Nucleus accumbens (tissue), 56 donors: ENCODE measurements at regions not wholly inside any gene's neighbourhood (a gene's known extent, or its start where the extent isn't known, plus 50 kb on each side); places are given as distances from the start of the nearest gene placed in this dataset.
A peak's percentile ranks its signal among the peaks of the same experiment; 100 is the strongest.

ENCODE experiments used
- DNase-seq, 56 donors: peaks; one replicate each; lab custom pipeline; 2025; lab: John Stamatoyannopoulos, UW

DNA sequence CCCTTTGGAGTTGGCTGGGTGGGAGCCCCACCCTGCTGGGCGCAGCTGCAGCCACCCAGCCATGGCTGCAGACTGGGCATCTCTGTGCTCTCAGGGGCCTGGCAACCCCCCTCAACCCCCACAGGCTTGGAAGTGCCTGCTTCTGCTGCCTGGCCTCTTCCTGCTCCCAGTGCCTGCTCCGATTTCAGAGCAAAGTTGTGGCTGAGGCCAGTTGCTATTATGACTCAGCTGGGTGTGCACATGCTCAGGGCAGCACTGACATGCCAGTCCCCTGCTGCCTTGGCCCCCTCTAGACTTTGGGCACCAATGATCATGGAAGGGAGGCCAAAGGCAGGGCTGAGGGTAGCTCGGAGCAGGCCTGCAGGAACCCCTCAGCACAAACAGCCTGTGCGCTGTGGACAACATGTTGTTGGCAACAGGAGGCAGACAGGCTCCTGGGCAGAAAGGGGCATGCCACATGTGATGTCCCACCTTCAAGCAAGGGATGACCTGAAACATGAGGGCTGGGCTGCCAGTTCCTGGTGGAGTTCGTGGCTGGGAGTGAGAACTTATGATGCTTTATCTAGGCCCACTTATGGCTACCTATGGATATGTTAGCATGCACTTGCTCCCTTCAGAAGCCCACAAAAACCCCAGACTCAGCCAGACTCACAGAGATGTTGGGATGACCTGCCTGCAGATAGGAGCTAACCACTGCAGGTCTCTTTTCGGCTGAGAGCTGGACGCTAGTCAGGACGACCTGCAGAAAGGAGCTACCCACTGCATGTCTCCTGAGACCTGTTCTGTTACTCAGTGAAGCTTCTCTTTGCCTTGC is 96.4 kb upstream of the AMOTL1 start:
- DNase-seq = no peak

- no peak for DNase-seq
Observed at GRCh38 chr11:94672636-94673035, 95.5 kb upstream of the AMOTL1 start.

DNA sequence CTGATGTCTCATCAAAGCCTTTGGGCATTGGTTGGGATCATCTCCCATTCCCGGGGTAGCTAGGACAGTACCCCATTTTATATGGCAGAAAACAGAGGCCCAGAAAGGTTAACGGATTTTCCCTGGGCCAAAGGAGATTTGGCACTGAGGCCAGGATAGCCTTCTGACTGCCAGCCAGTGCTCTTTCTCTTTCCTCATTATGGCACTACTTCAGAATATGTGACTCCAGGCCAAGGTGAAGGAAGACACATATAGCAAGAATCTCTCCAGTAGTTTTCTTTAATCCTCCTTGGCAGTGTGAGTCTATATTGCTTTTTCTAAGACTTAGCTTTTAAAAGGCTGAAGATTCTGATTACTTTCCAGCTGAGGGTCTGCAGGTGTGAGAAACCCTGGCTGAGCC is 94.8 kb upstream of the AMOTL1 start:
- no peak for DNase-seq

GRCh38 chr11:94673951-94674491 is 94.1 kb upstream of the AMOTL1 start:
- DNase-seq = peak in 5 of 56 donors; percentile 6 to 39 (median 8)

DNA sequence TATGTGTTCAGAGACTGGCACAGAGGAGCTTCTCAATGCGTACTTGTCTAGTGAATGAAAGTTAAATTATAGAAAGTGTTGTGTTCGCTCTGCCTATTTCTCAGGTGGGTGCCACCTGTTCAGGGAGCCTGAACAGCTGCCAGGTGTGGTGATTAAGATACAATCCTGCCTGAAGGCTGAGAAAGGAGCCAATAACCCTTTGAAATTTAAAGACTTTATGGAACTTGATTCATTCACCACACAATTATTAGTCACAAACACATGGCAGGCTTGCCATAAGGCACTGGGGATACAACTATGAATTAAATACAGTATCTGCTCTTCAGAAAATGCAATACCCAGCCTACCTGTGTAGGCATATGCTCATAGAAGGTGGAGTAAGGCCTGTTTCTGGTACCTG is 92.9 kb upstream of the AMOTL1 start:
- no peak for DNase-seq

GRCh38 chr11:94675813-94676212 is 92.3 kb upstream of the AMOTL1 start:
- no peak for DNase-seq

DNA sequence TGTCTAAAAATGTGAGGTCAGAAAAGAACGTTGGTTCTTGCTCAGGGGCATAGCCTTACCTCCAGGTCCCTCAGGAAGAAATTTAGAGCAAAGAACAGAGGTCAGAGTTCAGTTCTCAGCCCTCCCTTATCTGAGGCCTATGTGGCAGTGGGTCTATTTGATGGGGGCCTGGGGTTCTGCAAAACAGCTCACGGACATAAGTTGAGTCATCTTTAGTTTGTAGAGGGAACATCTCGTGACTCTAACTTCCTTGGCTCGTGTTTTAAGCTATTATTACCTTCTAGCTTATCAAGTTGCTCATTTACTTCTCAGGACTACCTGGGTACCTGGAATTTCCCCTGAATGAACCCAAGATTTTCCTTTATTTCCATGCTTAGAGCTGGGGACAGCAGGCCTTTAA is 91.3 kb upstream of the AMOTL1 start:
- no peak for DNase-seq

DNA sequence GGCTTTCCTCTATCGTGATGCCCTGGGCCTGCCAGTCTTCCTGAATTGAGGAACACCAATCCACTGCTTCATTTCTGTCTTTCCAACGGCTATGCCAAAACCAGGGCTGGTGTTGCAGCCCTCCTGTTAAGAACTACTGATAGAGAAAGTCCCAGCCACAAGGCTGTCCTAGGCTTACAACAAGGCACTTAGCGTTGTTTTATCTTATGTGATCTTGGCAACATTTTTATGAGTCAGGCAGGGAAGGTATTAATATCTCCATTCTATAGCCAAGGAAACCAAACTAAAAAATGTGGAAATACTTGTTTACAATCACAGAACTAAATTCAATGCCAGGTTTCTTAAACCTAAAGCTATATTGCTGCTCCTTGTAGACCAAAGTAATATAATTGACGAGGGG is 89.9 kb upstream of the AMOTL1 start:
- no peak for DNase-seq

DNA sequence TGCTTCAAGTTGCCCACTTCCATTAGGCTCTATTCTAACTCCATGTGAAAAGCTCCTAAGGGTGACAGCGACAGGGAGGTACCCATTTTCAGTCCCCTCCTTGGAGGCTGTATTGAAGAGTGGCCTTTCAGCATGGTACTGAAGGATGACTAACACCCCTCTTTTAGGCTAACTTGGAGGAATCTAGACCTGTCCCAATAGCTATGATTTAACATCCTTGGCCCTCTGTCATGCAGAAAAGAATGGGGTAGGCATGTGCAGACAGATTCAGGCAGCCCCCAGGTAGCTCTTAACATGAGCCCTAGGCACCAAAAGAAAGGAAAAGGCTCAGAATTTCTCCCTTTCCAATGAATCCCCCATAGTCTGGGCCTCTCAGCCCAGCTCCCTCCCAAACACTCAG is 89.3 kb upstream of the AMOTL1 start:
- DNase-seq = no peak

GRCh38 chr11:94680426-94680825 is 87.7 kb upstream of the AMOTL1 start:
- DNase-seq = no peak

DNA sequence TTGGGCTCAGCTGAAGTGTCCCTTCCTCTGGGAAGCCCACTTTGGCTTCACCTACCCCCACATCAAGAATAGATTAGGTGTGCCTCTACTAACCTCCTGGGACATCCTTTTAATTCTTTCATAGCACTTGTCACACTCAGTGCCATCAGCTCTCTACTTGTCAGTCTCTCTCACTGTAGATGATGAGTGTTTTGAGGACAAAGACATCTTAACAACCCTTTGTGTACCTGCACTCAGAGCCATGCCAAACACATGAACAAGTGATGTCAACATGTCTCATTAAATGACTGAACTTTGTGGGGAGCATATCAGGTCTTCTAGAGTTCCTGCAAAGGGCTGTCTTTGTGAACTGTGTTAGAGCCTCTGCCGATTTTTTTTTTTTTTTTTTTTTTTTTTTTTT is 87.0 kb upstream of the AMOTL1 start:
- DNase-seq = no peak

- no peak for DNase-seq
Observed at GRCh38 chr11:94681852-94682251, 86.3 kb upstream of the AMOTL1 start.

DNA sequence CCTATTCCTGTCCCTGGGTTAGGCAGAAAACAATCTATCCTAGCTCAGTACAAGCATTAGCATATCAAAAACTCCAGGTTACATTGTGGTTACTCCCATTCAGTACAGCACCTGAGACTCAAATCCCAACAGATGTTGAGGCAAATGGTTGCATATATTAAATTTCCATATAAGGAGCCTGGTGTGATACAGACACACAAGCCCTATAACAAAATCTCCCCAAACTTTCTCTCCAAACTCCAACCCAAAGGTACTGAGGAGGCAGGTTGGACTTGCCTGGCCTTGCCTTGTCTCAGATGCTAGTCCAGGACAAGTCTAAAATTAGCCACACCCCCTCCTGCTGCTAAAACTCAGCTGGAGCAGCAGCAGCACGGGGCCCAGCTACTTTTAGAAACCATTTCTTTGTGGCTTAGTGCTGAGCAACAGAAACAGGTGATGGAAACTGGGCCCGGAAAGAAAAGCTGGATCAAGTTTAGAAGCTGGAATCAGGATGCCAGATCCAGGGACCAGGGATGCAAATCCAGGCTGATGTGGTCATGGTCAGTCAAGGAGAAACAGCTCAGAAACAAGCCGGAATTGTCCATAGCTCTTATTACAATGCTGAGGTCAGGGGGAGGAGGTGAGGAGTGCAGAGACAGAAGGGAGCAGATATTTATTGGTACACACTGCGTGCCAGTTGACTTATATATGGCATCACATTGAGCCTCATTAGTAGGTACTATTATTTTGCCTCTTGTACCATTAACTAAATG is 73.7 kb upstream of the AMOTL1 start:
- DNase-seq = no peak

DNA sequence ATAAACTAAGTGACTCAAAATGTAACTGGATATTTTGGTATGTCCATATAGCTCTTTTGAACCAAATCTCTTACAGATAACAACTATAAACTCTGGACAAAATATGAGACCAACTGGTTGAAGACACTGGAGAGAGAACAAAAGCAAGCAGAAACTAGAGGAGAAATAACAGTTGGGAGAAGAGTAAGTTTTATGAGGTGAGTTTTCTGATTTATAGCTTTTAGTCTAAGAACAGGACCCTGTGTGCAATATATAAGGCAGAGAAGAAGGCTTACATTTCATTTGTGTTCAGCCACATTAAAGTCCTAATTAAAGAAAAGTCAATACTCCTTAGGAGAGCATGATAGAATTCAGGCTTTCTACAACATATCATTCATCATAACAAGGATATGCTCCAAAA is 71.0 kb upstream of the AMOTL1 start:
- DNase-seq = no peak

DNA sequence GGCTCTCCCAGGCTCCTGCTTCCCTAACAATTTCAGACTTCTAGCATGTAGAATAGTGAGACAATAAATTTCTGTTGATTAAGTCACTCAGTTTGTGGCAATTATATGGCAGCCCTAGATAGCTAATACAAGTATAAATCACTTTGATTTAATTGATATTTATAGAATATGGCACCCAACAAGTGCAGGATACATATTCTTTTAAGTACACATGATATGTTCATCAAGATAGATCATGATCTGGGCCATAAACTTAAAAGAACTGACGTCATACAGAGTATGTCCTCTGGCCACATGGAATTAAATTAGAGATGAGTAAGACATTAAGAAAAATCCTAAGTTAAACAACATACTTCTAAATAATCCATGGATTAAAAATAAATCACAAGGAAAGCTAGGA is 67.5 kb upstream of the AMOTL1 start:
- no peak for DNase-seq

GRCh38 chr11:94702481-94702880 is 65.7 kb upstream of the AMOTL1 start:
- no peak for DNase-seq

DNA sequence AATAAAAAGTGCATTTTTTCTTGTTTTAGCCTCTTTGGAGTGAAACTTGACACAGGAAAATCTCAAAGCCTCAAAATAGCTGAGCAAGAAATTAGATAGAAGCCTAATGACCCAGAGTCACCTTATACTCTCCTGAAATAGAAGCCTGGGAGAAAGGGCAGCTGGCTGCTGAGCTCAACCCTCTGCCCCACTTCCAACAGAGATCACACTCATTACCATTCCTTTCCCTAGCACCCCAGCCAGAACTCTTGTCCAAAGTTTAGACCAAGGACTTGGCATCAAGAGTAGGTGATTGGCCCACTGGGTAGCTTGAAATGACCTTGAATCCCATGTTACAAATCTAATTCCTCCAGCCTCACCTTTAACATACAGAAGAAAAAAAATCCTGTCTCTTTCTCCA is 62.7 kb upstream of the AMOTL1 start:
- peak in 5 of 56 donors; percentile 13 to 28 (median 16) for DNase-seq

- peak in 4 of 56 donors; percentile 1 to 28 (median 6) for DNase-seq
Observed at GRCh38 chr11:94705891-94706615, 62.1 kb upstream of the AMOTL1 start.

- no peak for DNase-seq
Observed at GRCh38 chr11:94708176-94708575, 60.0 kb upstream of the AMOTL1 start.

DNA sequence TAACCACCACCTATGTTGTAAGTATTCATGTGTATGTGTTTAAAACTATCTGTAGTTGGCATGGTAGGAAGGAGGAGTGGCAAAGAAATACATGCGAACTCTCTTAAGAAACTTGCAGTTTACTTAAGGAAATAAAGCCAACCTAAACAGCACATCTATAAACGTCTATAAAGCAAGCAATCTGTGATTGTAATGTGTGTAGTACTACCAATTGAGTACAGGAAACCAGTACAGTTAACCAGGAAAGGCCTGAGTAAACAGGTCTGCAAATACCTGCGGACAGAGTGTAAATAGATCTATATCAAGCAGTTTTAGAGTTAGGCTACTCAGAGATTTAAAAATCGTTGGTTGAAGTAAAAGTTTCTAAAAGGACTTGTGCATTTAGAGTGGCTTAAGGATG is 59.5 kb upstream of the AMOTL1 start:
- DNase-seq = no peak

- DNase-seq = no peak
Observed at GRCh38 chr11:94715225-94715624, 52.9 kb upstream of the AMOTL1 start.
